ENCODE measurements at regions not wholly inside any gene's neighbourhood (a gene's known extent, or its start where the extent isn't known, plus 50 kb on each side); places are given as distances from the start of the nearest gene placed in this dataset.
"Not testable (repeated sequence)": the region's sequence is repeated elsewhere in the genome, so short reads cannot be mapped to it uniquely, and the experiment has no call there.

DNA sequence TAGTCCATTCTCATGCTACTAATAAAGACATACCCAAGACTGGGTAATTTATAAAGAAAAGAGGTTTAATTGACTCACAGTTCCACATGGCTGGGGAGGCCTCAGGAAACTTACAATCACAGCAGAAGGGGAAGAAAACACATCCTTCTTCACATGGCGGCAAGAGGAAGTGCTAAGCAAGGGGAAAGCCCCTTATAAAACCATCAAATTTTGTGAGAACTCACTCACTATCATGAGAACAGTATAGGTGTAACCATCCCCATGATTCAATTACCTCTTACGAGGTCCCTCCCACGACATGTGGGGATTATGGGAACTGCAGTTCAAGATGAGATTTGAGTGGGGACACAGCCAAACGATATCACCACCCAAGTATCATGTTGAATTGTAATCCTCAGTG, 52.7 kb upstream of the FOXO6 start:
- not testable (repeated sequence) for DNase-seq (ENCODE audit: low spot score)

DNA sequence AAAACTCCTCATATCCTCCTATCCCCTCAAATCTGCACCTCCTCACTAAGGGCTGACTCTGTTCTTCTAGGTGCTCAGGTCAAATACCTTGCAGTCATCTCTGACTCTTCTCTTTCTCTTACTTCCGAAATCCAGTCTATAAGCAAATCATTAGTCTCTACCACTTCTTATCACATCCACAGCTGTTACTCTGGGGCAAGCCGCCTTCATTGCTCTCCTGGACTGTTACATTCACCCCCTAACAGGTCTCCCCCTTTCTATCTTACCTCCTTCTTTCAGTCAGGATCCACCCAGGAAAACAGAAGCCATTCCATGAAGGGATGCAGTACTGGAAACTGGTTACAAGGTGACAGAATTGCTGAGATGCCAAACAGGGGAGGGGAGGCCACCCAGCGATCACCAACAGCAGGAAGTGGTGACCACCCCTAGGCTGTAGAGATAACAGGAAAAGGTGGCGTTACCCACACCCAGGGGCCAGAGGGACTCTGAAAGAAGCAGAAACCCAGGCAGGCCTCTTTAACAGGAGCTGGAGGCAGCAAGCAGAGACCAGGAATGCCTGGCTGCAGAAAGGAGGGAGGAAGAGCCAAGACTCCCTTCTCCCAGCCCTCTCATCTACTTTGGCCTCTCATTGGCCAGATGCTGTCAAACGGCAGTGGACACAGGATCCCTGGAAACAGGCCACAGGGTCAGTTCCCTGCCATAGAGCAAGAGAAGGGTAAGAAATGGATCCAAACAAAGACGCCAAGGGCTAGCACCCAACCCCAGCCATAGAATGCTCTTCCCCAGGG, 55.5 kb upstream of the FOXO6 start:
- peak; percentile 28 for DNase-seq (ENCODE audit: low spot score)

GRCh38 chr1:41296506-41296905, 54.4 kb upstream of the SCMH1 start:
- no peak for DNase-seq (ENCODE audit: low spot score)

DNA sequence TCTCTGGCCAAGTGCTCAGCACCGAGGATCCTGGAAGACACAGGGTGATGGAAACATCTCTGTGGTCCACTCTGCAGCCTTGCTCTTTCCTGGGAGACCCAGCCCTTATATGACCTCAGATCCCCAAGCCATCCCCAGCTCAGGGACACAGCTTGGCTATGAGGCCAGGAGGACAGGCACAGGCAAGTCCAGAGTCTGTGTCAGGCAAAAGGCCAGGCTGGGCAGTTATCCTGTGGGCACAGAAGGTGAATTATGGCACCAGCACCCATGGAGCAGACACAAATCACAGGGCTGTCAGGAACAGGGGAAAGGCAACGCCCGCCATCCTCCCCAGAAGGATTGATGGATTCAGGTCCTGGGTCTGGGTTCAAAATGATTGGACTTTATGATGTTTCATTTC, 52.1 kb upstream of the SCMH1 start:
- no peak for DNase-seq (ENCODE audit: low spot score)

DNA sequence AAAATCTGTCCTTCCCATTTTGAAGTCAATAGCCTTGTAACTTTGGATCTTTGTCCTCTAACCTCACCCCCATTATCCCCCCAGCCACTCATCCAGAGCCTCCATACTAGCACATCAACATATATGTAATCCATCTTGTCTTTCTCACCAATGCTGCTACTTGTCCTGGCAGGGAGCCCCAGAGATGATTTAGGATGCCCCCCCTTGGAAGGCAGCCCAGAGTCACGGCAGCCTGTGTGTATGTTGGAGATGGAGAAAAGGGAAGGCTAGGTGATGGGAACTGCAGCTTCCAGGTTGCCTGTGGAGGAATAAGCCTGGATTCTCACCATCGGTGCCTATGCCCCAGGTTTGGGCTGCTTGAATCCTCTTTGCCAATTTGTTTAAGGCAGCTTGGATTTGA, 51.7 kb upstream of the SCMH1 start:
- no peak for DNase-seq (ENCODE audit: low spot score)

Data from LoVo (cell line).